ENCODE measurements at regions not wholly inside any gene's neighbourhood (a gene's known extent, or its start where the extent isn't known, plus 50 kb on each side); places are given as distances from the start of the nearest gene placed in this dataset.
"Not testable (repeated sequence)": the region's sequence is repeated elsewhere in the genome, so short reads cannot be mapped to it uniquely, and the experiment has no call there.

GRCh38 chr19:21668072-21668773 lies 99.2 kb downstream of the ZNF100 start:
- WGBS (ENCODE audit: insufficient coverage, low coverage, missing lambda C conversion rate) = 20% methylated on average over 3 of the region's 3 CpGs
- H4K20me1 ChIP-seq (replicated peaks; ENCODE audit: control insufficient read depth, insufficient read depth, low read length); FAIRE-seq; ATAC-seq; H3K27me3 ChIP-seq (ENCODE audit: control insufficient read depth in 2 of 2, insufficient read depth in 2 of 2, low read length in 2 of 2); H3K36me3 ChIP-seq (ENCODE audit: control insufficient read depth, insufficient read depth, low read length); CTCF ChIA-PET (ENCODE audit: low intra/inter-chr PET ratio); H3K9me3 ChIP-seq (replicated peaks; ENCODE audit: control insufficient read depth, insufficient read depth, low read depth, low read length); H3K4me3 ChIP-seq; H3K27ac ChIP-seq (ENCODE audit: extremely low read depth, low read depth, low read length); H3K4me1 ChIP-seq (replicated peaks in 1 of 2; ENCODE audit: control insufficient read depth in 2 of 2, insufficient read depth in 2 of 2, low read length in 2 of 2); DNase-seq (ENCODE audit: extremely low read depth in 1 of 4, low spot score in 3 of 4); H3K9ac ChIP-seq (ENCODE audit: insufficient read depth in 1 of 2, low read depth in 2 of 2, low read length in 2 of 2); H3K9me1 ChIP-seq (ENCODE audit: control insufficient read depth, insufficient read depth, low read length); H2AFZ ChIP-seq (ENCODE audit: low read depth, low read length); in situ Hi-C loops (cut with MboI); H3K79me2 ChIP-seq (ENCODE audit: control insufficient read depth, insufficient read depth, low read length); H3K4me2 ChIP-seq (ENCODE audit: insufficient read depth, low read length); BruUV-seq (replicated peaks); intact Hi-C loops (cut with micrococcal nuclease): not testable (repeated sequence)
- POLR2A ChIA-PET = interaction anchor here (0.6 to 1.0 kb wide), 2 partner anchors 18 to 19 kb away, joined by 3 to 4 read pairs; no protein-coding TSS in a partner anchor

GRCh38 chr19:21655540-21656126 lies 111.7 kb downstream of the ZNF100 start:
- ChIA-PET CTCF (ENCODE audit: low intra/inter-chr PET ratio) (no interaction called here), POLR2A (no interaction called here)
- no peak for ATAC-seq
- Histone ChIP-seq H3K4me2 (ENCODE audit: insufficient read depth, low read length) (no peak overlapping the region), H4K20me1 (replicated peaks; ENCODE audit: control insufficient read depth, insufficient read depth, low read length) (no peaks in the 10 kb centered on the region), H3K4me1 (replicated peaks in 1 of 2; ENCODE audit: control insufficient read depth in 2 of 2, insufficient read depth in 2 of 2, low read length in 2 of 2) (no peaks in the 10 kb centered on the region), H3K9me1 (ENCODE audit: control insufficient read depth, insufficient read depth, low read length) (no peaks in the 10 kb centered on the region), H3K4me3 (no peak overlapping the region), H3K9me3 (replicated peaks; ENCODE audit: control insufficient read depth, insufficient read depth, low read depth, low read length) (peaks cover 11% of the 10 kb centered on the region), H3K27ac (ENCODE audit: extremely low read depth, low read depth, low read length) (no peak overlapping the region), H2AFZ (ENCODE audit: low read depth, low read length) (no peak overlapping the region), H3K9ac (ENCODE audit: insufficient read depth in 1 of 2, low read depth in 2 of 2, low read length in 2 of 2) (no peak overlapping the region), H3K27me3 (ENCODE audit: control insufficient read depth in 2 of 2, insufficient read depth in 2 of 2, low read length in 2 of 2) (no peaks in the 10 kb centered on the region), H3K36me3 (ENCODE audit: control insufficient read depth, insufficient read depth, low read length) (no peaks in the 10 kb centered on the region), H3K79me2 (ENCODE audit: control insufficient read depth, insufficient read depth, low read length) (no peaks in the 10 kb centered on the region)
- intact Hi-C loops (cut with micrococcal nuclease) (no loop called here), in situ Hi-C loops (cut with MboI) (no loop called here)
- 34% methylated on average over 3 of the region's 3 CpGs for WGBS (ENCODE audit: insufficient coverage, low coverage, missing lambda C conversion rate)
- FAIRE-seq = no peak
- no peak for DNase-seq (ENCODE audit: extremely low read depth in 1 of 4, low spot score in 3 of 4)
- no TSS peak for BruUV-seq (replicated peaks)
- TF ChIP-seq TFAP4 (CRISPR knock-in tag; IDR thresholded peaks at IDR 0.05; ENCODE audit: borderline replicate concordance) (no peak), NR2F6 (CRISPR knock-in tag; IDR thresholded peaks at IDR 0.05) (no peak), TRIM24 (IDR thresholded peaks at IDR 0.05) (peak in 1 of 2 experiments; percentile 44; a peak in 1 of 4 replicates), AFF1 (IDR thresholded peaks at IDR 0.05; ENCODE audit: low read depth in 1 of 2, partially characterized antibody in 2 of 2) (no peak), FOXO4 (CRISPR knock-in tag; IDR thresholded peaks at IDR 0.05) (no peak), HCFC1 (IDR thresholded peaks at IDR 0.05; ENCODE audit: low read depth, low read length) (no peak), TGIF2 (CRISPR knock-in tag; IDR thresholded peaks at IDR 0.05) (no peak), ZBTB17 (CRISPR knock-in tag; IDR thresholded peaks at IDR 0.05) (no peak)

All from K562 (cell line).